GM03348 (cell line): ENCODE measurements at regions not wholly inside any gene's neighbourhood (a gene's known extent, or its start where the extent isn't known, plus 50 kb on each side); places are given as distances from the start of the nearest gene placed in this dataset.

ENCODE experiments used
- DNase-seq: peaks from one replicate; pipeline ENCODE4 v3.0.0; 2012; ENCODE audit warnings: low spot score

- DNase-seq, result no peak
These were observed 87.6 kb upstream of the ANKRD55 start for GRCh38 chr5:56320686-56321085.

GRCh38 chr5:56319526-56320181 lies 86.5 kb upstream of the ANKRD55 start:
- DNase-seq, result peak; percentile 80

- no peak for DNase-seq
These were observed 84.9 kb upstream of the ANKRD55 start for GRCh38 chr5:56317923-56318561.

GRCh38 chr5:56316299-56316994 lies 83.3 kb upstream of the ANKRD55 start:
- no peak for DNase-seq

- no peak for DNase-seq
These were observed 81.4 kb upstream of the ANKRD55 start for GRCh38 chr5:56314529-56314928.

- no peak for DNase-seq
These were observed 80.5 kb upstream of the ANKRD55 start for GRCh38 chr5:56313596-56313995.

- no peak for DNase-seq
These were observed 79.9 kb upstream of the ANKRD55 start for GRCh38 chr5:56313004-56313531.

GRCh38 chr5:56311306-56311905 lies 78.3 kb upstream of the ANKRD55 start:
- no peak for DNase-seq

GRCh38 chr5:56310711-56311204 lies 77.6 kb upstream of the ANKRD55 start:
- DNase-seq, result no peak

GRCh38 chr5:56309262-56309826 lies 76.2 kb upstream of the ANKRD55 start:
- DNase-seq, result no peak

GRCh38 chr5:56307714-56308333 lies 74.7 kb upstream of the ANKRD55 start:
- no peak for DNase-seq

- no peak for DNase-seq
These were observed 73.5 kb upstream of the ANKRD55 start for GRCh38 chr5:56306433-56307150.

GRCh38 chr5:56305001-56305950 lies 72.1 kb upstream of the ANKRD55 start:
- DNase-seq, result no peak

GRCh38 chr5:56303511-56303910 lies 70.4 kb upstream of the ANKRD55 start:
- no peak for DNase-seq

- no peak for DNase-seq
These were observed 68.9 kb upstream of the ANKRD55 start for GRCh38 chr5:56302027-56302426.

- DNase-seq, result no peak
These were observed 67.9 kb upstream of the ANKRD55 start for GRCh38 chr5:56301069-56301468.

- no peak for DNase-seq
These were observed 66.1 kb upstream of the ANKRD55 start for GRCh38 chr5:56299212-56299611.

- no peak for DNase-seq
These were observed 65.4 kb upstream of the ANKRD55 start for GRCh38 chr5:56298336-56299090.

GRCh38 chr5:56297851-56298250 lies 64.7 kb upstream of the ANKRD55 start:
- DNase-seq, result no peak
